ENCODE measurements at regions not wholly inside any gene's neighbourhood (a gene's known extent, or its start where the extent isn't known, plus 50 kb on each side); places are given as distances from the start of the nearest gene placed in this dataset.
A peak's percentile ranks its signal among the peaks of the same experiment; 100 is the strongest.
"Not testable (repeated sequence)": the region's sequence is repeated elsewhere in the genome, so short reads cannot be mapped to it uniquely, and the experiment has no call there.

- Histone ChIP-seq H3K4me1 (no peaks in the 10 kb centered on the region), H3K27me3 (no peaks in the 10 kb centered on the region), H3K36me3 (no peaks in the 10 kb centered on the region), H3K9me3 (no peaks in the 10 kb centered on the region), H3K4me3 (no peak overlapping the region), H3K27ac (no peak overlapping the region)
- ATAC-seq (no peak), DNase-seq (no peak), FAIRE-seq (no peak)
- TF ChIP-seq CTCF (IDR thresholded peaks at IDR 0.05): no peak
- intact Hi-C loops (cut with DNase I): no loop called here
These were observed 514.8 kb downstream of the SLC6A15 start for GRCh38 chr12:84397846-84398245.

GRCh38 chr12:84397263-84397662 is 515.3 kb downstream of the SLC6A15 start:
- FAIRE-seq: peak; percentile 95
- Histone ChIP-seq H3K36me3 (no peaks in the 10 kb centered on the region), H3K27me3 (no peaks in the 10 kb centered on the region), H3K4me1 (no peaks in the 10 kb centered on the region), H3K27ac (no peak overlapping the region), H3K4me3 (no peak overlapping the region), H3K9me3 (no peaks in the 10 kb centered on the region)
- TF ChIP-seq CTCF (IDR thresholded peaks at IDR 0.05): peak in 1 of 4 donors; percentile 9
- intact Hi-C loops (cut with DNase I): no loop called here
- WGBS, 2 donors: 89 to 100% methylated on average over 1 of the region's 1 CpG
- DNase-seq: no peak
- no peak for ATAC-seq

GRCh38 chr12:84391176-84391575 is 521.4 kb downstream of the SLC6A15 start:
- FAIRE-seq; ATAC-seq; DNase-seq; H3K27me3 ChIP-seq; intact Hi-C loops (cut with DNase I); H3K36me3 ChIP-seq; H3K27ac ChIP-seq; H3K4me1 ChIP-seq; H3K4me3 ChIP-seq; H3K9me3 ChIP-seq: not testable (repeated sequence)

- no peaks in the 10 kb centered on the region for H3K4me1 ChIP-seq
- 84 to 94% methylated on average over 1 of the region's 1 CpG for WGBS, 2 donors
- H3K36me3 ChIP-seq: no peaks in the 10 kb centered on the region
- no peaks in the 10 kb centered on the region for H3K9me3 ChIP-seq
- no peak for FAIRE-seq
- H3K4me3 ChIP-seq: no peak overlapping the region
- no peak for ATAC-seq
- intact Hi-C loops (cut with DNase I): no loop called here
- DNase-seq: no peak
- H3K27ac ChIP-seq: no peak overlapping the region
- TF ChIP-seq CTCF (IDR thresholded peaks at IDR 0.05): no peak
- H3K27me3 ChIP-seq: no peaks in the 10 kb centered on the region
These were observed 528.2 kb downstream of the SLC6A15 start for GRCh38 chr12:84384384-84384783.

GRCh38 chr12:84382486-84382885 is 530.1 kb downstream of the SLC6A15 start:
- intact Hi-C loops (cut with DNase I); ATAC-seq; H3K4me1 ChIP-seq; H3K36me3 ChIP-seq; H3K9me3 ChIP-seq; H3K4me3 ChIP-seq; DNase-seq; FAIRE-seq; H3K27me3 ChIP-seq; H3K27ac ChIP-seq: not testable (repeated sequence)
- WGBS, 2 donors: 68 to 80% methylated on average over 1 of the region's 1 CpG

GRCh38 chr12:84376320-84376719 is 536.3 kb downstream of the SLC6A15 start:
- Histone ChIP-seq H3K9me3 (no peaks in the 10 kb centered on the region), H3K4me1 (no peaks in the 10 kb centered on the region), H3K36me3 (no peaks in the 10 kb centered on the region), H3K4me3 (no peak overlapping the region), H3K27ac (no peak overlapping the region), H3K27me3 (no peaks in the 10 kb centered on the region)
- intact Hi-C loops (cut with DNase I): no loop called here
- no peak for ATAC-seq
- no peak for TF ChIP-seq CTCF (IDR thresholded peaks at IDR 0.05)
- no peak for DNase-seq
- FAIRE-seq: no peak
- 39 to 43% methylated on average over 1 of the region's 1 CpG for WGBS, 2 donors

All from pancreas (tissue), 10 donors.